ENCODE measurements at regions not wholly inside any gene's neighbourhood (a gene's known extent, or its start where the extent isn't known, plus 50 kb on each side); places are given as distances from the start of the nearest gene placed in this dataset.
A peak's percentile ranks its signal among the peaks of the same experiment; 100 is the strongest.

DNA sequence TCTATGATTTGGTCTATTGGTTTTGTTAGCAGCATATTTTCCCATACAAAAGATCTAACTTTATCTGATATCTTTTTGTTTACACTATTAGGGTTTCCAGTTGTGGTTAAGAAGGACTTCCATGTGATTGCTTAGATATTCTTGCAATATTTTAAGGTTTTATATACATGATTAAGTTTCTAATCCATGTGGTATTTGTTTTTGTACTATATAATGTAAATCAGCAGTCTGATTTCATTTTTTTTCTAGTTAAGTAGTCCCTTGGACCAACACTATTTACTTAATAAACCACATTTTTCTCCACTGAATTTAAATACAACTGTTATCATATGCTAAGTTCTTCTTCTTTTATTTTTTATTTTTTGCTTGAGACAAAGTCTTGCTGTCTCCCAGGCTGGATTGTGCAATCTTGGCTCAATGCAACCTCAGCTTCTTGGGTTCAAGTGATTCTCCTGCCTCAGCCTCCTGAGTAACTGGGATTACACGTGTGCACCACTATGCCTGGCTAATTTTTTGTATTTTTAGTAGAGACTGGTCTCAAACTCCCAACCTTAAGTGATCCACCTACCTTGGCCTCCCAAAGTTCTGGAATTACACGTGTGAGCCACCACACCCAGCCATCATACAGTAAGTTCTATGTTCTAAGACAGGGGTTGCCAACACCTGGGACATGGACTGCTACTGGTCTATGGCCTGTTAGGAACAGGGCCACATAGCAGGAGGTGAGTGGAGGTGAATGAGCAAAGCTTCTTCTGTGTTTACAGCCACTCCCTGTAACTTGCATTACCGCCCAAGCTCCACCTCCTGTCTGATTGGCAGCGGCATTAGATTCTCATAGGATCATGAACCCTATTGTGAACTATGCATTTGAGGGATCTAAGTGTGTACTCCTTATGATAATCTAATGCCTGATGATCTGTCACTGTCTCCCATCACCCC is 58.5 kb upstream of the RAB27B start:
- no peak for DNase-seq (ENCODE audit: low spot score)

DNA sequence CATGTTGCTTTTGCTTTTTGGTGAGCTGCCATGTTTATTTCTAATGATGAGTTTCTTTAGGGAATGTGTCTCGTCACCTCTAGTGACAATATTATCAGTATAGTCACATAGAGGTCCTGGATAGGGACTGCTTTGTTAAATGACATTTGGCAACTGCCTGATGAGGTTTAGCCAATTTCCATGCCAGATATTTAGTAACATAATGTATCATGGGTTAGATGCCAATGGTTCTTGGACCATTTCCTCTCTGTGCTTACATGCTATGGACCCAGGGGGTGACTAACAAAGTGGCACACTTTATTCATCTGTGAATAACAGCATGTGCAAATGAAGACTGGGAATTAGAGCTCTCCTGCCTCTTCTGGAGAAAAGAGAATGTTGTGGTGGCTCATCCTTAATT is 56.2 kb upstream of the RAB27B start:
- no peak for DNase-seq (ENCODE audit: low spot score)

DNA sequence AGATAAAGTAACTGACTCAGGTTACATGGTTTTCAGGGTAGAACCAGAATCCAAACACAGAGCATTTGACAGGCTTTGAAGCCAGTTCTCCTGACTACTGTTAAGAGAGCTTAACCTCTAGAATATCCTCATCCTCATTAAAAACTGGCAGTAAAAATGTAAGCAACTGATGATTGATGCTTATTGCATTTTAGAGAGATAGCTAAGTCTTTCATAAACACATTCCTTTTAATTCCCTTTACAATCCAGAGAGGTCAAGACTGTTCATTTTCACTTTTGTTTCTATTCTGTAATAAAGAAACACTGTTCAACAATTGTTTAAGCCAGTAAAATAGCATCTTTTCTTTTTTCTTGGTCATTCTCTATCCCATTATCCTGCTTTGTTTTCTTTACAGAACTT is 53.9 kb upstream of the RAB27B start:
- no peak for DNase-seq (ENCODE audit: low spot score)

DNA sequence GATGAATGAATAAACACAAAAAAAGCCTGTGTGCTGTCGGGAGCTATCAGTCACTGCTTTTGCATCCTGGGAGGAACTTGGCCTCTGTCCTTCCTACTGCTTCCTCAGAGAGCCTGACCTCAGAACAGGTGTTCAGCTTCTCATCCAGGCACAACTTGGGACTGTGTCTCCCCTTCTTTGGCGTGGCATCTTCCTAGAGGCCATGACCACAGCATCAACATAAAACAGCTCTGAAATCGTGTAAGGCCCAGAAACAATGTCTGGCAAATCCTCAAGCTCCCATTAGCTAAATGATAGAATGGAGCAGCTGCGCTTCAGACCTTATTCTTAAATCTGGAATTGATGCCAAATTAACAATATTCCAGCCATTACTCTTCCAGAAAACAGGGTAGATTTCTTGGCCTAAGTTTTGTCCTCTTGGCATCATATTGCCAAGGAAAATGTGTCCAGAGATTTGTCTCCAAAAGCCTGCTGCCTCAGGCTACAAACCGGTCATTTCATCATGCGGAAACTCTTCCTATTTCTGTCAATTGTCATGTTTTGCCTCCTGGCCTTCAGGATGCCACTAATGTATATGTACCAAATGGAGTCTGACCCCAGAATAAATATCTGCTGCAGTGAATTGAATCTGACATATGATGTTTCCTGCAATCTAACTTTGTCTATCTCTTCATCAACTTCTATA is 53.2 kb upstream of the RAB27B start:
- DNase-seq (ENCODE audit: low spot score) = no peak

DNA sequence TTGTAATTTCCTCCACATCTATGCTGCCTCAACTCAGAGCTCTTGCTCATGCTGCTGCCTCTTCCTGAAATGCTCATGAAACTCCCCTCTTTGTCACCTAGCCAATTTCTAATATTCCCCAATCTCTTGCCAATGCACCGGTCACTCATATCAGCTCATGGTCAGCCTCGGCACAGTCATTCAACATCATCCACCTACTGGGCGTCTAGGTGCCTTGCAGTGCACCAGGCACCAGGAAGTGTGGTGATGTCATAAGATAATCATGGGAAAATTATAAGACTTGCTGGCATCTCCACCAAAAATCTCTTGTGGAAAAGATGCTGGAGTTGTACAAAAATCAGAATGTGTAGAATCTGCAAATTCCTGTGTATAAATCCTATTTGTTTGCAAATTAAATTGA is 52.6 kb upstream of the RAB27B start:
- DNase-seq (ENCODE audit: low spot score) = no peak

DNA sequence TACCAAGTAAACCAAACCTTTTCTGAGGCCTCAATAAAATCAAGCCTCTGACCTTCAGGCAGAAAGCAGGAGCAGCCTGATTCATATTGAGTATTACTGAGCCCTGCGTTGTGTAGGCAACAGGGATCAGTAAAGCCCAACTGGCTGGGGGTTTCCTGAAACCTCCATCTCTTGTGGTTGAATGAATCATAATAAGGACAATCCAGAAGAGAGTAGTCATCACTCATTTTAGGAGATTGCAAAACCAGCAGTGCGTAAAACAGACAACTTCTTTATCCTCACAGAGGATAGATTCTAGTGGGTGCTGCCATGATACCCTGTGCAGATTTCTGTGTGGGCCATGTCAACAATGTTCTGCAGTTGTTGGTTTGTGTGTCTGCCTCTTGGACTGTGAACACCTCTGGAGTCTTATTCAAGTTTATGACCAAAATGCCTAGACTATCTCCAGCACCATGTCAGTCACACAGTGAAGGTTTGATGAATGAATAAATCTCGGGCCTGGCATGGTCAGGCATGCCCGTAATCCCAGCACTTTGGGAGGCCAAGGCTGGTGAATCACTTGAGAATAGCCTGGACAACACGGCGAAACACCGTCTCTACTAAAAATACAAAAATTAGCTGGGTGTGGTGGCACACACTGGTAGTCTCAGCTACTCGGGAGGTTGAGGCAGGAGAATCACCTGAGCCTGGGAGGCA is 51.8 kb upstream of the RAB27B start:
- DNase-seq (ENCODE audit: low spot score) = peak; percentile 88

DNA sequence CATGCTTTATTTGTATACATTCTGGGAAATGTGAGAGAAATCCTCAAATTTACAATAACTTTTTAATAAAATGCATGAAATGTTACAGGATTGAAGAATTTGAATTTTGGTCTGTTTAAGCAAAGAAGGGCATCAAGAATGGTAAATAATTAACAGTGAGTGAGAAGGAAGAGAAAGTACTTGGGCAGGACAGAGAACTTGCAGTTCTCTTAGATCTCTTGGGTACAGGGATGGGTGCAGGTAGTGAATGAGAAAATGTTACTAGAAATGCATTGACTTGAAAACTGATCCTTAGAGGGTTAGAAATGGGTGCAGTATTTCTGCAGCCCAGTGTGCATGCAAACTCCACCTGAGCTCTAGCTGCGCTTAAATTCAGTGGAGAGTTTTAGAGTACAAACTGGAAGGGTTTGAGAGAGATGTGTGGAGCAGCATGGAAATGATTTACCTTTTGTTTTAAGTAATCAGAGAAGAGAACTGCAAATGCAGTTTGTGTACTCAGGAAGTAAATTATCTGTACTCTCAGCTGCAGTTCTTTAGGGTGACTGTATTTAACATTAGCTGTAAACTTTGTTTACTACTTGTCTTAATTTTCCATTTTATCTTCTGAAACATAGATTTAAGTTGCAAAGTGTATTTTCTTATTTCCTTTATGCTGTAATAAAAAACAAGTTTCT is 51.0 kb upstream of the RAB27B start:
- no peak for DNase-seq (ENCODE audit: low spot score)

DNA sequence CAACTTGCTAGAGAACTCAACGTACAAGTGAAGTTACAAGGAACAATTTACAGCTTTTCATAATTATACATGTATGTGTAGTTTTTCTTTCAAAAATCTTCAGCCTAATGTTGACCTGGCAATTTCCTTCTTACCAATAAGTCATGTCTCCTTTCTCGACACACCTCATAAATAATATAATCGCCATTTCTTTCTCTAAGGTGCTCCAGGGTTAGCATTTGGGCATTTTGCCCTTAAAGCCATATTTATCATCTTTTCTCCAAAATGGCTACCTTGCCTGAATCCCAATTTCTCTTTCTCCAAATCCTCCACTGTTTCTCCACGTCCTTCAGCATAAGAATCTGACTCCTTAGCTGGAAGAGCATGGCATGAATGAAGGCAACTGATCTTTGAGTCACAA is 50.3 kb upstream of the RAB27B start:
- no peak for DNase-seq (ENCODE audit: low spot score)
